Ectodermal cell (in vitro differentiated cells): ENCODE measurements at regions not wholly inside any gene's neighbourhood (a gene's known extent, or its start where the extent isn't known, plus 50 kb on each side); places are given as distances from the start of the nearest gene placed in this dataset.

Source experiments
- H3K27ac ChIP-seq: 2 replicates; pipeline ENCODE4 v1.7.0; 2013; ENCODE audit warnings: mild to moderate bottlenecking, low read depth, low read length; ENCODE audit not compliant: insufficient read depth, poor library complexity, severe bottlenecking
- H3K27me3 ChIP-seq: 2 replicates; pipeline ENCODE4 v1.7.0; 2013; ENCODE audit warnings: mild to moderate bottlenecking, low read length; ENCODE audit not compliant: insufficient read depth, control insufficient read depth, poor library complexity, severe bottlenecking
- H3K36me3 ChIP-seq: one replicate; pipeline ENCODE4 v1.7.0; 2013; ENCODE audit warnings: low read length; ENCODE audit not compliant: control insufficient read depth, insufficient read depth
- H3K4me1 ChIP-seq: one replicate; pipeline ENCODE4 v1.7.0; 2013; ENCODE audit warnings: low read length; ENCODE audit not compliant: control insufficient read depth, insufficient read depth
- H3K4me3 ChIP-seq: 2 replicates; pipeline ENCODE4 v1.7.0; 2013; ENCODE audit warnings: low read depth, low read length, control low read depth; ENCODE audit not compliant: insufficient read depth
- H3K9me3 ChIP-seq: 2 replicates; pipeline ENCODE4 v1.7.0; 2013; ENCODE audit warnings: mild to moderate bottlenecking, low read length, moderate library complexity; ENCODE audit not compliant: control insufficient read depth
- WGBS, 2 experiments: methylation state at CpG; one replicate each; pipeline ENCODE4 v1.1.7; 2013; ENCODE audit warnings: missing lambda C conversion rate in 2 of 2; 5-methylcytosine and 5-hydroxymethylcytosine counted together

GRCh38 chr5:96128204-96128864 is 166.7 kb upstream of the ELL2 start:
- Histone ChIP-seq H3K27ac (no peak overlapping the region), H3K27me3 (no peaks in the 10 kb centered on the region), H3K4me1 (no peaks in the 10 kb centered on the region), H3K9me3 (no peaks in the 10 kb centered on the region), H3K36me3 (no peaks in the 10 kb centered on the region), H3K4me3 (no peak overlapping the region)
- 94 to 97% methylated on average over 6 of the region's 6 CpGs for WGBS, 2 experiments

- no peak overlapping the region for H3K27ac ChIP-seq
- no peaks in the 10 kb centered on the region for H3K27me3 ChIP-seq
- no peak overlapping the region for H3K4me3 ChIP-seq
- no peaks in the 10 kb centered on the region for H3K4me1 ChIP-seq
- no peaks in the 10 kb centered on the region for H3K36me3 ChIP-seq
- 88 to 100% methylated on average over 1 to 2 of the region's 2 CpGs for WGBS, 2 experiments
- H3K9me3 ChIP-seq, result no peaks in the 10 kb centered on the region
Observed at GRCh38 chr5:96127538-96127937, 165.9 kb upstream of the ELL2 start.

- H3K36me3 ChIP-seq, result no peaks in the 10 kb centered on the region
- no peak overlapping the region for H3K4me3 ChIP-seq
- H3K4me1 ChIP-seq, result no peaks in the 10 kb centered on the region
- H3K27me3 ChIP-seq, result no peaks in the 10 kb centered on the region
- no peaks in the 10 kb centered on the region for H3K9me3 ChIP-seq
- H3K27ac ChIP-seq, result no peak overlapping the region
- WGBS, 2 experiments, result 88 to 95% methylated on average over 3 to 5 of the region's 5 CpGs
Observed at GRCh38 chr5:96125231-96125891, 163.7 kb upstream of the ELL2 start.

- no peaks in the 10 kb centered on the region for H3K9me3 ChIP-seq
- H3K4me1 ChIP-seq, result no peaks in the 10 kb centered on the region
- no peak overlapping the region for H3K27ac ChIP-seq
- no peak overlapping the region for H3K4me3 ChIP-seq
- 100% methylated on average over 1 of the region's 1 CpG; no CpG with 5 or more reads in 1 of the 2 experiments for WGBS, 2 experiments
- no peaks in the 10 kb centered on the region for H3K36me3 ChIP-seq
- no peaks in the 10 kb centered on the region for H3K27me3 ChIP-seq
Observed at GRCh38 chr5:96124589-96124988, 162.9 kb upstream of the ELL2 start.

- H3K4me1 ChIP-seq, result no peaks in the 10 kb centered on the region
- no peaks in the 10 kb centered on the region for H3K27me3 ChIP-seq
- no peaks in the 10 kb centered on the region for H3K36me3 ChIP-seq
- H3K9me3 ChIP-seq, result no peaks in the 10 kb centered on the region
- no peak overlapping the region for H3K4me3 ChIP-seq
- no peak overlapping the region for H3K27ac ChIP-seq
- 100% methylated on average over 1 of the region's 1 CpG; no CpG with 5 or more reads in 1 of the 2 experiments for WGBS, 2 experiments
Observed at GRCh38 chr5:96123418-96123817, 161.8 kb upstream of the ELL2 start.

GRCh38 chr5:96121364-96121763 is 159.7 kb upstream of the ELL2 start:
- H3K27ac ChIP-seq, result no peak overlapping the region
- no peak overlapping the region for H3K4me3 ChIP-seq
- H3K27me3 ChIP-seq, result no peaks in the 10 kb centered on the region
- no peaks in the 10 kb centered on the region for H3K4me1 ChIP-seq
- H3K36me3 ChIP-seq, result no peaks in the 10 kb centered on the region
- H3K9me3 ChIP-seq, result no peaks in the 10 kb centered on the region
- 90 to 93% methylated on average over 2 of the region's 2 CpGs for whole genome bisulfite sequencing, 2 experiments

- Histone ChIP-seq H3K4me3 (no peak overlapping the region), H3K27ac (no peak overlapping the region), H3K9me3 (no peaks in the 10 kb centered on the region), H3K36me3 (no peaks in the 10 kb centered on the region), H3K4me1 (no peaks in the 10 kb centered on the region), H3K27me3 (no peaks in the 10 kb centered on the region)
- WGBS, 2 experiments, result 94 to 96% methylated on average over 1 of the region's 1 CpG
Observed at GRCh38 chr5:96120120-96120519, 158.5 kb upstream of the ELL2 start.

- Histone ChIP-seq H3K9me3 (no peaks in the 10 kb centered on the region), H3K36me3 (no peaks in the 10 kb centered on the region), H3K4me1 (no peaks in the 10 kb centered on the region), H3K4me3 (no peak overlapping the region), H3K27me3 (no peaks in the 10 kb centered on the region), H3K27ac (no peak overlapping the region)
- 84 to 94% methylated on average over 2 of the region's 3 CpGs for whole genome bisulfite sequencing, 2 experiments
Observed at GRCh38 chr5:96117771-96118651, 156.4 kb upstream of the ELL2 start.

- Histone ChIP-seq H3K9me3 (no peaks in the 10 kb centered on the region), H3K4me1 (no peaks in the 10 kb centered on the region), H3K27ac (no peak overlapping the region), H3K4me3 (no peak overlapping the region), H3K27me3 (no peaks in the 10 kb centered on the region), H3K36me3 (no peaks in the 10 kb centered on the region)
- 89 to 92% methylated on average over 1 of the region's 1 CpG for WGBS, 2 experiments
Observed at GRCh38 chr5:96115147-96115807, 153.6 kb upstream of the ELL2 start.

GRCh38 chr5:96114736-96115135 is 153.1 kb upstream of the ELL2 start:
- WGBS, 2 experiments, result 97 to 100% methylated on average over 1 to 2 of the region's 2 CpGs
- no peak overlapping the region for H3K27ac ChIP-seq
- no peaks in the 10 kb centered on the region for H3K36me3 ChIP-seq
- H3K27me3 ChIP-seq, result no peaks in the 10 kb centered on the region
- H3K9me3 ChIP-seq, result no peaks in the 10 kb centered on the region
- H3K4me1 ChIP-seq, result no peaks in the 10 kb centered on the region
- H3K4me3 ChIP-seq, result no peak overlapping the region
